Nucleus accumbens (tissue), 56 donors: ENCODE measurements at regions not wholly inside any gene's neighbourhood (a gene's known extent, or its start where the extent isn't known, plus 50 kb on each side); places are given as distances from the start of the nearest gene placed in this dataset.
"Not testable (repeated sequence)": the region's sequence is repeated elsewhere in the genome, so short reads cannot be mapped to it uniquely, and the experiment has no call there.

Experiments
- DNase-seq, 56 donors: peaks; one replicate each; lab custom pipeline; 2025; lab: John Stamatoyannopoulos, UW

DNA sequence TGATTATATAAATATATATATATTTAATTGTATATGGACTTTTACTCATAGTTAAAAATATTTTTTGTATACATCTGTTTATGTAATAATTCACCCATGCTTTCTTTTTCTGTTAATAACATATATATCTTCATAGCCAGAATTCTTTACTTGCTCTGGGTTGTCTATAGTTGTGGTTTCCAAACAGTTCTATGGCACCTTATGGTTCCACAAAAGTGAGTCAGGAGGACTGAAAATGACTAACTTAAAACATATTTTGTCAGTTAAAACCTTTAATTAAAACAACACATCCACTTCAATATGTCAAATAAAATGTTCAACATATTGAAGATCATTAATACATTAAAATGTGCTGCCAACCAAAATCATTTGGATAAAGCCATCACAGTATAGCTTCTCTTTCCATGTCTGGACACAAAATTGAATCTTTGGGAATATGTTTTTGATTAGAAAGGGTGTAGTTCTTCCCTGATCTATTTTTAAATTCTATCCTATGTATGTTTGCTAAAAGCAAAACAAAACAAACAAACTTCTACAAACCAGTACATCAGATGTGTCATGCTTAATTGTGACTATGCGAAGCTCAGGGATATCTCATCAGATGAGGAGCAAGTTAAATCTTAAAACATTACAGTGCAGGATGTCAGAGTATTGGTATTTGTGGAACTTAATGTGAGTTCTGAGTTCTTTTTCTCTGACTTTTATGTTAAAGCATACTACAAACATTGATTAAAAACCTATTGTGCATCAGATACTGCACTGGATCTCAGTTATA, 1488.4 kb upstream of the TENM4 start:
- DNase-seq: no peak

GRCh38 chr11:80925321-80925720, 1484.5 kb upstream of the TENM4 start:
- no peak for DNase-seq

DNA sequence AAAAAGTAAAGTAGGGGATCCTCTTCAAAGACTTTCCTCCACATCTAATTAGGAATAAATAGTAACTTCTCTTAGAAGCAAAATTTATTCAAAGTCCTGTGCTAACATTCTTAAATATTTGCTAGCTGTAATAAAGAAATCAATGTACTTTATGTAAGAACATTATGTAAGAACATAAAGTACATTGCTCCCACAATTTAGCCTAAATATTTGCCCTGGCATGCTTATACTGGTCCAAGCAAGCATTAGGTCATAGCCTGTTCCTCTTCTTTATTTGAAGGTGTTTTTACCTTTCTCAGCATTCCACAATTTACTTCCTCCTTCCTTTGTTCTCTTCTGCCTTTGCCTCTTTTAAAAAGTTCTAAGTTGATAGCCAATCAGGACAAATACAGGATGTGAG, 1480.5 kb upstream of the TENM4 start:
- not testable (repeated sequence) for DNase-seq

DNA sequence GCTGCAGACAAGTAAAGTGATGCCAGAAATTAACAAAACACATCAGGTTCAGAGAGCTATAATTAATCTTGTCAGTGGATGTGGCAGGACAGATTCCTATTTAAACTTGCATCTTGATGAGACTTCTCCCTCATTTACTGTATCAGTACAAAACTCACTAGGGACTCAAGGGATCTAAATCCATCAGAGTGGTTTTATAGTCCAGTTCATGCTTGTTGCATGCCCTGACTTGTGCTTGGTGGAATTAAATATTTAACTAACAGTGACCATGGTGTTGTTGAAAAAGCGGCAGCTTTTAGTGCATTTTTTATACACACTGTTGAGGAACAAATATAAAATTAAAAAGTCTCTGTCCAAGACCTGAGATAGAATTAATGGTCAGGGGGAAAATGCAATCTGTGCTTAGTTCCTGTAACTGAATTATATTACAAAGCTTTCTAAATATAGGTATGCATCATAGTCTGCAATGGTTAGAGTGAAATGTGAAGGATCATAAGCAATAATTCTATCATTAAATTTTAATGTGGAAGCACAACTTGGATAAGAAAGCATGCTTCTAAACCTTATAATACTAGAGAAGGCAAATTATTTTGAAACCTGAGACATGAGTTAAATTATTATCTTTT, 1475.5 kb upstream of the TENM4 start:
- DNase-seq: no peak

DNA sequence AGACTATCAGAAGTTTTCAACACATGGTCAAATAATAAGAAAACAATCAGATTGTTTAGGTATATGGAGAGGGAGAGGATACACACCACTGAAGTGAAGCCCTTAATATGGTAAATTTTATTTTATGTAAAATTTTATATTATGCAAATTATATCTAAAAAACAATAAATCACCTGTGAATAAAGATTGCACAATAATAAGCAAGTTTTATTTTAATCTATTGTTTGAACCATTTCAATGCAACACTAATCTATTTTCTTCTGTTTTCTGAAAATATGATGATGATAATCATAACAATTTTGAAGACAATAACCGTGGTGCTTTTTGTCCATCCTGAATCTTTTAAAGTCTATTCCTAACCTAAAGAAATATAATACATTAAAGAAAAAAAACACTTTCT, 1473.5 kb upstream of the TENM4 start:
- no peak for DNase-seq

- DNase-seq: no peak
Observed at GRCh38 chr11:80911666-80912065, 1470.8 kb upstream of the TENM4 start.

- no peak for DNase-seq
Observed at GRCh38 chr11:80900265-80900664, 1459.4 kb upstream of the TENM4 start.

DNA sequence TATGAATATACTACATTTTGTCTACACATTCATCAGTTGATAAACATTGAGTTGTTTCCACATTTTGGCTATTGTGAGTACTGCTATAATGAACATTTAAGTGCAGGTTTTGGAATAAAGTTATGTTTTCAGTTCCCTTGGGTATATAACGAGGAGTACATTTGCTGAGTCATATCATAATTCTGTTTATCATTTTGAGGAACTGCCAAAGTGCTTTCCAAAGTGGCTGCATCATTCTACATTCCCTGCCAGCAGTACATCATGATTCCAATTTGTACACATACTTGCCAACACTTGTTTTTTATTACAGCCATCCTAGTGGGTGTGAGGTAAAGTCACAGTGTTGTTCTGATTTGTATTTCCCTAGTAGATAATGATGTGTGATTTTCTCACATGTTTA, 1458.6 kb upstream of the TENM4 start:
- DNase-seq: no peak

DNA sequence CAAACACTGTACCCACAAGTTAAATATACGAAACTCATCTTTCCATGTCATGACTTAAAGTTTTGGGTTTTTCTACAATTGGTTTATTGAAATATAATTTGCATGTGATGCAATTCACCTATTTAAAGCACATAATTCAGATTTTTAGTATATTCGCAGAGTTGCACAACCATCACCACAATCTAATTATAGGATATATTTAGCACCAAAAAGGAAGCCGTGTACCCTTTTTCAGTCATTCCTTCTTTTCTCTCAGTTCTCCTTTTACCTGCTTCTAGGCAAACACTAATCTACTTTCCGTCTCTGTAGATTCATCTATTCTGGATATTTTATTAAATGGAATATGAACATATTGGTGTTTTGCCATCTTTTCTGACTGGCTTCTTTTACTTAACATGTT, 1458.1 kb upstream of the TENM4 start:
- DNase-seq: no peak

DNA sequence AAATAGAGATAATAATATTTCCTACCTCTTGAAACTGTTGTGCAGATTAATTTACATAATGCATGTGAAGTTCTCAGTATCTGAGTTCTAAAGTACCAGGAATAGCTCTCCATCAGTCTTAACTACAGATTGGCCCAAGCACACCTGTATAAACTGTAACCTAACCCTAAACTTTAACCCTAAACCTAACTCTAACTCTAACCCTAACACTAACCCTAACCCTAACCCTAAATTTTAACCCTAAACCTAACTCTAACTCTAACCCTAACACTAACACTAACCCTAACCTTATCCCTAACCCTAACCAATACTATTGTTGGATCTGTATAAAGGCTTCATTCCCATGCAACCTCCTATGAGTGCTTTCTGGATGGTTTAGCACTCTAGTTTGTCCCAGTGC, 1445.9 kb upstream of the TENM4 start:
- DNase-seq: no peak

- no peak for DNase-seq
Observed at GRCh38 chr11:80873310-80873999, 1432.6 kb upstream of the TENM4 start.

DNA sequence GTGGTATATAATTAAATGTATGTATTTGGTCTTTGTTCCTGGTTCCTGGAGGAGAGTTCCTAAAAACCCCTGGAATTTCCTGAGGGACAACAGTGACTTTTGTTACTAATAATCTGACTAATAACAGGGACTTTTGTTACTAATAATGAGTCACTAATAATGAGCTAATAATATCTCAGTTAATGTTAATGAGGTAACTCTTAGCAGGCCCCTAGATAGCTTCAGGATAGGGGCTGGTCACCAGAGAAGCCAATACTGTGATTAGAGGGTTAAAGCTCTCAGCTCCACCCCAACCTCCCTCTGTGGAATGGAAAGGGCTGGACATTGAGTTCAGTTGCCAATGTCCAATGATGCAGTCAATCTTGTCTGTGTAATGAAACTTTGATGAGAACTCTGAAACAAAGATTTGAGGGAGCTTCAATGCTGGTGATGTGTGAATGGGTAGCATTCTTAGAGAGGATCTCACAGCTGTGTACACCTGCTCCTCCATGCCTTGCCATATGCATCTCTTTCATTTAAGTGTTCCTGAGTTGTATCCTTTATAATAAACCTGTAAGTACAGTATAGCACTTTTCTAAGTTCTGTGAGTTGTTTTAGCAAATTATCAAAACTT, 1431.4 kb upstream of the TENM4 start:
- no peak for DNase-seq

DNA sequence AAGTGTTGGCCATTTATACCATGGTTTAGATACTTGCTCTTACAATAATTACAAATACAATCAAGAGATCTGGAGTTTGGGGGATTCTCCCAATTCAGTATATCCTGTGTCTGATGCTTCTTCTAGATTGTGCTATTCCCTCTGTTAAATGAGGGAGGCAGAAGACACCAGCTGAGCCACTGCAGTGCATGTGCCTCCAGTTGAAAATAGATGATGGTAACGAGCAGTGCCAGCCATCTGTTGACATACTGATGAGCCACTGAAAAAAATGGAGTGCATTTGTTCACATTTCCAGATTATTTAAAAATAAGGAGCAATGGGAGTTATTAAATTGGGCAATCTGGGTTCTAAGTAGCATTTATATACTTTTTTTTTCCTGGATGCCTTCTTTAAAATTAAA, 1428.0 kb upstream of the TENM4 start:
- no peak for DNase-seq

DNA sequence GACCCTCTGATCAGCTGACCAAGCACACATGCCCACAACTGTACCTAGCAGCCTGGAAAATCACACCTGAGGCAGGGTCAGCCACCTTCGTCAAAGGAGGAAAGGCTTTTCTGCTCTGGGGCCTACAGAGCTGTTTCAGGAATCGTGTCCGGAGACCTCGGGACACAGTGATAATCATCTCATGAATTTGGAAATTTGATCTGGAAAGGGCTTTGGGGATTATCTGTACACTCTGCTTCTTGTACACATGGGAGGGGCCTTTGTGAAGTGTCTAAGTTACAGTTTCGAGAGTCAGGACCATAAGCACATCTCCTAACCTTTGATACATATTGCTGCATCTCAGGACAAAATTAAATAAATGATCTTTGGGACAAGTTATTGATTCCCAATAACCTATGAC, 1421.2 kb upstream of the TENM4 start:
- no peak for DNase-seq

GRCh38 chr11:80861193-80861592, 1420.4 kb upstream of the TENM4 start:
- no peak for DNase-seq

GRCh38 chr11:80860632-80861031, 1419.8 kb upstream of the TENM4 start:
- DNase-seq: no peak

DNA sequence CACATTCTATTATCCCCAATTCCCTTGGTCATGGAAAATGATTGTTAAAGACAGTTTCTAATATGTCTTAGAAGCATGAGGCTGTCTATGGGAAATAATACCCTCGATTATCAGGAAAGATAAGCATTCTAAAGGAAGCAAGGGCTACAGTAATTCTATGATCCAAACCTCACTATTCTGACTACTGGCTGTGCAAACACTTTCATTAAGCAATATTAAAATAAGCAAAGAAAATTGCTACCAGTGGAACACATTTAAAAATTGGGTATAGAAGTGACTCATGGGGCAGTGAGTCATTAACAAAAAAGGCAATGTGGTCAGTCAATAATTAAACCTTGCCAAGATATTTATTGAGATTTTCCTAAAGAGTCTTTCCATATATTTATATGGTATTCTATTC, 1415.2 kb upstream of the TENM4 start:
- no peak for DNase-seq

GRCh38 chr11:80855426-80855825, 1414.6 kb upstream of the TENM4 start:
- DNase-seq: no peak

GRCh38 chr11:80849253-80849652, 1408.4 kb upstream of the TENM4 start:
- DNase-seq: no peak

GRCh38 chr11:80846979-80847378, 1406.1 kb upstream of the TENM4 start:
- no peak for DNase-seq

DNA sequence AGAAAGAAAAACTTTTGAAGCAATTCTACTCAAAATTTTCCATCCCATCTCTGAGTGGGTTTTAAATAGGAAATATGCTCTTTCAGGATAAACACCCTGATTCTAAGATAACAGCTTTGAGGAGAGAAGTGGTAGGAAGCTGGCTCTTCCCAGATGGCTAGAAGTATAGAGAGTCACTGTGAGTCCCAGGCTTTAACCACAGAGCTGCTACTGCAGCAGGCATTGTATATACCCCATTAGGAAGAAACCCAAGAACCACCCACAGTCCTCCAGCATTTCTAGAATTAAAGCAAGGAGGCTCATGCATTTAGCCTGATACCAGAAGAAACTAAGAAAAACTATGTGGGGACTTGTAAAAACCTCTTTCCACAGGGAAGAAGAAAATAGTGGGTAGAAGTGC, 1405.6 kb upstream of the TENM4 start:
- DNase-seq: no peak
